ENCODE measurements at regions not wholly inside any gene's neighbourhood (a gene's known extent, or its start where the extent isn't known, plus 50 kb on each side); places are given as distances from the start of the nearest gene placed in this dataset.

- no peaks in the 10 kb centered on the region for H3K27me3 ChIP-seq (ENCODE audit: control insufficient read depth in 1 of 2, insufficient read depth in 2 of 2, low read length in 1 of 2)
- intact Hi-C loops (cut with DNase I), result no loop called here
- H3K9me3 ChIP-seq (ENCODE audit: control insufficient read depth, low read length), result no peaks in the 10 kb centered on the region
- H3K4me1 ChIP-seq (ENCODE audit: control insufficient read depth in 1 of 2, insufficient read depth in 2 of 2, low read length in 2 of 2), result peaks cover 0 to 4% of the 10 kb centered on the region in 2 donors
- H3K27ac ChIP-seq (ENCODE audit: low read depth in 1 of 2, low read length in 2 of 2), result no peak overlapping the region
- WGBS, 2 donors, result 83 to 91% methylated on average over 10 of the region's 10 CpGs
- no peak overlapping the region for H3K4me3 ChIP-seq (ENCODE audit: low read length in 2 of 2)
- peaks cover 2% of the 10 kb centered on the region in 2 donors for H3K36me3 ChIP-seq (ENCODE audit: control insufficient read depth in 1 of 2, insufficient read depth in 2 of 2, low read length in 1 of 2)
- DNase-seq (no peak), ATAC-seq (ENCODE audit: low FRiP score) (no peak)
Measured at GRCh38 chr17:63314761-63315160, 131.3 kb downstream of the CYB561 start.

GRCh38 chr17:63316100-63316499 lies 130.0 kb downstream of the CYB561 start:
- Histone ChIP-seq H3K27me3 (ENCODE audit: control insufficient read depth in 1 of 2, insufficient read depth in 2 of 2, low read length in 1 of 2) (no peaks in the 10 kb centered on the region), H3K36me3 (ENCODE audit: control insufficient read depth in 1 of 2, insufficient read depth in 2 of 2, low read length in 1 of 2) (peaks cover 2% of the 10 kb centered on the region in 2 donors), H3K9me3 (ENCODE audit: control insufficient read depth, low read length) (no peaks in the 10 kb centered on the region), H3K27ac (ENCODE audit: low read depth in 1 of 2, low read length in 2 of 2) (no peak overlapping the region), H3K4me3 (ENCODE audit: low read length in 2 of 2) (no peak overlapping the region), H3K4me1 (ENCODE audit: control insufficient read depth in 1 of 2, insufficient read depth in 2 of 2, low read length in 2 of 2) (peaks cover 0 to 4% of the 10 kb centered on the region in 2 donors)
- DNase-seq (no peak), ATAC-seq (ENCODE audit: low FRiP score) (no peak)
- WGBS, 2 donors, result 54 to 67% methylated on average over 1 of the region's 1 CpG
- intact Hi-C loops (cut with DNase I), result no loop called here

- H3K27me3 ChIP-seq (ENCODE audit: control insufficient read depth in 1 of 2, insufficient read depth in 2 of 2, low read length in 1 of 2), result no peaks in the 10 kb centered on the region
- DNase-seq (no peak), ATAC-seq (ENCODE audit: low FRiP score) (no peak)
- H3K9me3 ChIP-seq (ENCODE audit: control insufficient read depth, low read length), result no peaks in the 10 kb centered on the region
- H3K27ac ChIP-seq (ENCODE audit: low read depth in 1 of 2, low read length in 2 of 2), result no peak overlapping the region
- H3K36me3 ChIP-seq (ENCODE audit: control insufficient read depth in 1 of 2, insufficient read depth in 2 of 2, low read length in 1 of 2), result peaks cover 2% of the 10 kb centered on the region in 2 donors
- WGBS, 2 donors, result 48 to 56% methylated on average over 2 of the region's 2 CpGs
- peaks cover 0 to 4% of the 10 kb centered on the region in 2 donors for H3K4me1 ChIP-seq (ENCODE audit: control insufficient read depth in 1 of 2, insufficient read depth in 2 of 2, low read length in 2 of 2)
- intact Hi-C loops (cut with DNase I), result no loop called here
- H3K4me3 ChIP-seq (ENCODE audit: low read length in 2 of 2), result no peak overlapping the region
Measured at GRCh38 chr17:63317166-63317840, 128.8 kb downstream of the CYB561 start.

GRCh38 chr17:63325808-63326207 lies 120.3 kb downstream of the CYB561 start:
- no peaks in the 10 kb centered on the region for H3K27me3 ChIP-seq (ENCODE audit: control insufficient read depth in 1 of 2, insufficient read depth in 2 of 2, low read length in 1 of 2)
- WGBS, 2 donors, result 91 to 96% methylated on average over 4 of the region's 4 CpGs

GRCh38 chr17:63329876-63330275 lies 116.2 kb downstream of the CYB561 start:
- H3K4me3 ChIP-seq (ENCODE audit: low read length in 2 of 2), result no peak overlapping the region
- no peak overlapping the region for H3K27ac ChIP-seq (ENCODE audit: low read depth in 1 of 2, low read length in 2 of 2)
- H3K27me3 ChIP-seq (ENCODE audit: control insufficient read depth in 1 of 2, insufficient read depth in 2 of 2, low read length in 1 of 2), result no peaks in the 10 kb centered on the region
- no peaks in the 10 kb centered on the region for H3K4me1 ChIP-seq (ENCODE audit: control insufficient read depth in 1 of 2, insufficient read depth in 2 of 2, low read length in 2 of 2)
- ATAC-seq (ENCODE audit: low FRiP score) (no peak), DNase-seq (no peak)
- intact Hi-C loops (cut with DNase I), result no loop called here
- no peaks in the 10 kb centered on the region for H3K36me3 ChIP-seq (ENCODE audit: control insufficient read depth in 1 of 2, insufficient read depth in 2 of 2, low read length in 1 of 2)
- H3K9me3 ChIP-seq (ENCODE audit: control insufficient read depth, low read length), result no peaks in the 10 kb centered on the region

More at GRCh38 chr17:63325808-63326207, 120.3 kb downstream of the CYB561 start:
- no peaks in the 10 kb centered on the region for H3K4me1 ChIP-seq (ENCODE audit: control insufficient read depth in 1 of 2, insufficient read depth in 2 of 2, low read length in 2 of 2)
- ATAC-seq (ENCODE audit: low FRiP score), result no peak
- H3K36me3 ChIP-seq (ENCODE audit: control insufficient read depth in 1 of 2, insufficient read depth in 2 of 2, low read length in 1 of 2), result no peaks in the 10 kb centered on the region
- intact Hi-C loops (cut with DNase I), result no loop called here
- no peaks in the 10 kb centered on the region for H3K9me3 ChIP-seq (ENCODE audit: control insufficient read depth, low read length)
- H3K4me3 ChIP-seq (ENCODE audit: low read length in 2 of 2), result no peak overlapping the region
- no peak overlapping the region for H3K27ac ChIP-seq (ENCODE audit: low read depth in 1 of 2, low read length in 2 of 2)
- no peak for DNase-seq

- intact Hi-C loops (cut with DNase I), result no loop called here
- Histone ChIP-seq H3K4me1 (ENCODE audit: control insufficient read depth in 1 of 2, insufficient read depth in 2 of 2, low read length in 2 of 2) (no peaks in the 10 kb centered on the region), H3K36me3 (ENCODE audit: control insufficient read depth in 1 of 2, insufficient read depth in 2 of 2, low read length in 1 of 2) (no peaks in the 10 kb centered on the region), H3K4me3 (ENCODE audit: low read length in 2 of 2) (no peak overlapping the region), H3K27me3 (ENCODE audit: control insufficient read depth in 1 of 2, insufficient read depth in 2 of 2, low read length in 1 of 2) (no peaks in the 10 kb centered on the region), H3K9me3 (ENCODE audit: control insufficient read depth, low read length) (no peaks in the 10 kb centered on the region), H3K27ac (ENCODE audit: low read depth in 1 of 2, low read length in 2 of 2) (no peak overlapping the region)
- DNase-seq (no peak), ATAC-seq (ENCODE audit: low FRiP score) (no peak)
- WGBS, 2 donors, result 22 to 34% methylated on average over 8 of the region's 8 CpGs
Measured at GRCh38 chr17:63331301-63332061, 114.6 kb downstream of the CYB561 start.

- H3K36me3 ChIP-seq (ENCODE audit: control insufficient read depth in 1 of 2, insufficient read depth in 2 of 2, low read length in 1 of 2), result no peaks in the 10 kb centered on the region
- no peaks in the 10 kb centered on the region for H3K27me3 ChIP-seq (ENCODE audit: control insufficient read depth in 1 of 2, insufficient read depth in 2 of 2, low read length in 1 of 2)
- H3K9me3 ChIP-seq (ENCODE audit: control insufficient read depth, low read length), result no peaks in the 10 kb centered on the region
- 82 to 90% methylated on average over 2 of the region's 2 CpGs for WGBS, 2 donors
- no peaks in the 10 kb centered on the region for H3K4me1 ChIP-seq (ENCODE audit: control insufficient read depth in 1 of 2, insufficient read depth in 2 of 2, low read length in 2 of 2)
- no peak for DNase-seq
- no peak overlapping the region for H3K27ac ChIP-seq (ENCODE audit: low read depth in 1 of 2, low read length in 2 of 2)
- no peak for ATAC-seq (ENCODE audit: low FRiP score)
- no peak overlapping the region for H3K4me3 ChIP-seq (ENCODE audit: low read length in 2 of 2)
- intact Hi-C loops (cut with DNase I), result no loop called here
Measured at GRCh38 chr17:63332286-63332685, 113.8 kb downstream of the CYB561 start.

- Histone ChIP-seq H3K27ac (ENCODE audit: low read depth in 1 of 2, low read length in 2 of 2) (no peak overlapping the region), H3K4me3 (ENCODE audit: low read length in 2 of 2) (no peak overlapping the region), H3K36me3 (ENCODE audit: control insufficient read depth in 1 of 2, insufficient read depth in 2 of 2, low read length in 1 of 2) (no peaks in the 10 kb centered on the region), H3K4me1 (ENCODE audit: control insufficient read depth in 1 of 2, insufficient read depth in 2 of 2, low read length in 2 of 2) (no peaks in the 10 kb centered on the region), H3K27me3 (ENCODE audit: control insufficient read depth in 1 of 2, insufficient read depth in 2 of 2, low read length in 1 of 2) (no peaks in the 10 kb centered on the region), H3K9me3 (ENCODE audit: control insufficient read depth, low read length) (no peaks in the 10 kb centered on the region)
- intact Hi-C loops (cut with DNase I), result no loop called here
- no peak for DNase-seq
- ATAC-seq (ENCODE audit: low FRiP score), result no peak
- WGBS, 2 donors, result 39 to 56% methylated on average over 1 of the region's 1 CpG
Measured at GRCh38 chr17:63333869-63334268, 112.2 kb downstream of the CYB561 start.

GRCh38 chr17:63335831-63336230 lies 110.3 kb downstream of the CYB561 start:
- Histone ChIP-seq H3K9me3 (ENCODE audit: control insufficient read depth, low read length) (no peaks in the 10 kb centered on the region), H3K36me3 (ENCODE audit: control insufficient read depth in 1 of 2, insufficient read depth in 2 of 2, low read length in 1 of 2) (no peaks in the 10 kb centered on the region), H3K27ac (ENCODE audit: low read depth in 1 of 2, low read length in 2 of 2) (peak overlapping the region in 1 of 2 donors; percentile 43), H3K27me3 (ENCODE audit: control insufficient read depth in 1 of 2, insufficient read depth in 2 of 2, low read length in 1 of 2) (no peaks in the 10 kb centered on the region), H3K4me3 (ENCODE audit: low read length in 2 of 2) (no peak overlapping the region), H3K4me1 (ENCODE audit: control insufficient read depth in 1 of 2, insufficient read depth in 2 of 2, low read length in 2 of 2) (no peaks in the 10 kb centered on the region)
- ATAC-seq (ENCODE audit: low FRiP score) (peak; percentile 73), DNase-seq (no peak)
- 6 to 7% methylated on average over 1 of the region's 1 CpG for WGBS, 2 donors
- intact Hi-C loops (cut with DNase I), result loop anchor here in 1 of 2 donors (5.0 kb wide), 1 partner anchor 39 kb away; no protein-coding TSS in a partner anchor
